ENCODE measurements at regions not wholly inside any gene's neighbourhood (a gene's known extent, or its start where the extent isn't known, plus 50 kb on each side); places are given as distances from the start of the nearest gene placed in this dataset.

GRCh38 chr12:77248036-77248435 lies 182.7 kb upstream of the E2F7 start:
- DNase-seq = no peak
- no peaks in the 10 kb centered on the region for H3K36me3 ChIP-seq (replicated peaks in 1 of 2)
- H3K27ac ChIP-seq = no peak overlapping the region
- H3K27me3 ChIP-seq = no peaks in the 10 kb centered on the region
- no peak overlapping the region for H3K4me3 ChIP-seq
- TF ChIP-seq CTCF (IDR thresholded peaks at IDR 0.05) = no peak
- no peak for TF ChIP-seq POLR2A (IDR thresholded peaks at IDR 0.05)
- H3K4me1 ChIP-seq (replicated peaks in 1 of 2) = no peaks in the 10 kb centered on the region
- intact Hi-C loops (cut with DNase I) = no loop called here
- WGBS, 4 donors = 77 to 80% (median 78%) methylated on average over 2 of the region's 2 CpGs
- no peaks in the 10 kb centered on the region for H3K9me3 ChIP-seq (replicated peaks in 1 of 3)

GRCh38 chr12:77247542-77247941 lies 182.2 kb upstream of the E2F7 start:
- H3K4me1 ChIP-seq (replicated peaks in 1 of 2) = no peaks in the 10 kb centered on the region
- no peak overlapping the region for H3K27ac ChIP-seq
- H3K36me3 ChIP-seq (replicated peaks in 1 of 2) = no peaks in the 10 kb centered on the region
- no peaks in the 10 kb centered on the region for H3K9me3 ChIP-seq (replicated peaks in 1 of 3)
- TF ChIP-seq CTCF (IDR thresholded peaks at IDR 0.05) = no peak
- no peak for TF ChIP-seq POLR2A (IDR thresholded peaks at IDR 0.05)
- intact Hi-C loops (cut with DNase I) = no loop called here
- WGBS, 4 donors = 48 to 67% (median 55%) methylated on average over 3 of the region's 3 CpGs
- no peaks in the 10 kb centered on the region for H3K27me3 ChIP-seq
- no peak for DNase-seq
- H3K4me3 ChIP-seq = no peak overlapping the region

- Histone ChIP-seq H3K4me1 (replicated peaks in 1 of 2) (no peaks in the 10 kb centered on the region), H3K4me3 (no peak overlapping the region), H3K27me3 (no peaks in the 10 kb centered on the region), H3K36me3 (replicated peaks in 1 of 2) (no peaks in the 10 kb centered on the region), H3K27ac (no peak overlapping the region), H3K9me3 (replicated peaks in 1 of 3) (no peaks in the 10 kb centered on the region)
- no peak for DNase-seq
- WGBS, 4 donors = 74 to 80% (median 77%) methylated on average over 4 of the region's 4 CpGs
- TF ChIP-seq CTCF (IDR thresholded peaks at IDR 0.05) = no peak
- no peak for TF ChIP-seq POLR2A (IDR thresholded peaks at IDR 0.05)
- intact Hi-C loops (cut with DNase I) = no loop called here
Observed at GRCh38 chr12:77243345-77243744, 178.0 kb upstream of the E2F7 start.

GRCh38 chr12:77239617-77240016 lies 174.2 kb upstream of the E2F7 start:
- Histone ChIP-seq H3K4me3 (no peak overlapping the region), H3K27me3 (no peaks in the 10 kb centered on the region), H3K4me1 (replicated peaks in 1 of 2) (no peaks in the 10 kb centered on the region), H3K36me3 (replicated peaks in 1 of 2) (no peaks in the 10 kb centered on the region), H3K9me3 (replicated peaks in 1 of 3) (no peaks in the 10 kb centered on the region), H3K27ac (no peak overlapping the region)
- WGBS, 4 donors = 95 to 100% (median 98%) methylated on average over 1 of the region's 1 CpG
- intact Hi-C loops (cut with DNase I) = no loop called here
- DNase-seq = no peak
- TF ChIP-seq CTCF (IDR thresholded peaks at IDR 0.05) = no peak
- TF ChIP-seq POLR2A (IDR thresholded peaks at IDR 0.05) = no peak

Measured in adrenal gland (tissue), 9 donors.